ENCODE measurements at regions not wholly inside any gene's neighbourhood (a gene's known extent, or its start where the extent isn't known, plus 50 kb on each side); places are given as distances from the start of the nearest gene placed in this dataset.

- no peak overlapping the region for H3K27ac ChIP-seq (ENCODE audit: low read depth, low read length, poor library complexity, severe bottlenecking)
- H3K4me3 ChIP-seq (ENCODE audit: low read depth, low read length, poor library complexity, severe bottlenecking): no peak overlapping the region
- CTCF ChIA-PET: interaction anchor here (0.6 to 5.3 kb wide), 3 partner anchors 130 to 297 kb away, joined by 13 to 135 read pairs (median 24); no protein-coding TSS in a partner anchor
- peaks cover 1% of the 10 kb centered on the region for H3K4me1 ChIP-seq (ENCODE audit: insufficient read depth, low read length, poor library complexity, severe bottlenecking)
- intact Hi-C loops (cut with micrococcal nuclease; ENCODE audit: unreplicated experiment): loop anchor here (5.0 kb wide), 1 partner anchor 497 kb away; no protein-coding TSS in a partner anchor
- DNase-seq (ENCODE audit: low spot score): no peak
- POLR2A ChIA-PET (ENCODE audit: low non-redundant PET): no interaction called here
- TF ChIP-seq CTCF (conservative IDR thresholded peaks at IDR 0.05; ENCODE audit: low read depth, low read length) (no peak), EZH2 (IDR thresholded peaks at IDR 0.05; ENCODE audit: borderline replicate concordance, low read depth, low read length, poor library complexity, severe bottlenecking) (no peak)
- no peaks in the 10 kb centered on the region for H3K27me3 ChIP-seq (replicated peaks; ENCODE audit: insufficient read depth, low read depth, low read length, poor library complexity)
- no peaks in the 10 kb centered on the region for H3K9me3 ChIP-seq (ENCODE audit: low read depth, low read length, poor library complexity, severe bottlenecking)
- H3K36me3 ChIP-seq (ENCODE audit: insufficient read depth, low read length, poor library complexity, severe bottlenecking): no peaks in the 10 kb centered on the region
- no TSS peak for BruUV-seq (replicated peaks)
Observed at GRCh38 chr1:43074709-43075108, 97.4 kb downstream of the EBNA1BP2 start.

GRCh38 chr1:43074244-43074643 is 97.8 kb downstream of the EBNA1BP2 start:
- no peaks in the 10 kb centered on the region for H3K9me3 ChIP-seq (ENCODE audit: low read depth, low read length, poor library complexity, severe bottlenecking)
- no peaks in the 10 kb centered on the region for H3K36me3 ChIP-seq (ENCODE audit: insufficient read depth, low read length, poor library complexity, severe bottlenecking)
- no TSS peak for BruUV-seq (replicated peaks)
- CTCF ChIA-PET: interaction anchor here (0.6 to 5.3 kb wide), 21 partner anchors 10 to 1119 kb away, joined by 3 to 135 read pairs (median 4); partner anchors contain the start of genes C1orf50, P3H1 and ZNF691
- no peak overlapping the region for H3K27ac ChIP-seq (ENCODE audit: low read depth, low read length, poor library complexity, severe bottlenecking)
- intact Hi-C loops (cut with micrococcal nuclease; ENCODE audit: unreplicated experiment): loop anchor here (5.0 kb wide), 1 partner anchor 497 kb away; no protein-coding TSS in a partner anchor
- TF ChIP-seq EZH2 (IDR thresholded peaks at IDR 0.05; ENCODE audit: borderline replicate concordance, low read depth, low read length, poor library complexity, severe bottlenecking): no peak
- TF ChIP-seq CTCF (conservative IDR thresholded peaks at IDR 0.05; ENCODE audit: low read depth, low read length): peak; percentile 26; the same call in 1 of the 2 replicates
- peaks cover 6% of the 10 kb centered on the region for H3K4me1 ChIP-seq (ENCODE audit: insufficient read depth, low read length, poor library complexity, severe bottlenecking)
- POLR2A ChIA-PET (ENCODE audit: low non-redundant PET): interaction anchor here (0.6 kb wide), 1 partner anchor 36 kb away, joined by 3 read pairs; no protein-coding TSS in a partner anchor
- H3K27me3 ChIP-seq (replicated peaks; ENCODE audit: insufficient read depth, low read depth, low read length, poor library complexity): no peaks in the 10 kb centered on the region
- peak; percentile 17 for DNase-seq (ENCODE audit: low spot score)
- no peak overlapping the region for H3K4me3 ChIP-seq (ENCODE audit: low read depth, low read length, poor library complexity, severe bottlenecking)

GRCh38 chr1:43073490-43074230 is 98.4 kb downstream of the EBNA1BP2 start:
- DNase-seq (ENCODE audit: low spot score): peak; percentile 84
- CTCF ChIA-PET: interaction anchor here (0.5 to 5.3 kb wide), 23 partner anchors 10 to 1591 kb away, joined by 3 to 135 read pairs (median 4); partner anchors contain the start of genes C1orf50, P3H1 and ZNF691
- intact Hi-C loops (cut with micrococcal nuclease; ENCODE audit: unreplicated experiment): loop anchor here (1.0 to 5.0 kb wide), 4 partner anchors 142 to 496 kb away; no protein-coding TSS in a partner anchor
- Histone ChIP-seq H3K4me3 (ENCODE audit: low read depth, low read length, poor library complexity, severe bottlenecking) (no peak overlapping the region), H3K36me3 (ENCODE audit: insufficient read depth, low read length, poor library complexity, severe bottlenecking) (no peaks in the 10 kb centered on the region), H3K27me3 (replicated peaks; ENCODE audit: insufficient read depth, low read depth, low read length, poor library complexity) (no peaks in the 10 kb centered on the region), H3K4me1 (ENCODE audit: insufficient read depth, low read length, poor library complexity, severe bottlenecking) (peaks cover 12% of the 10 kb centered on the region), H3K9me3 (ENCODE audit: low read depth, low read length, poor library complexity, severe bottlenecking) (no peaks in the 10 kb centered on the region), H3K27ac (ENCODE audit: low read depth, low read length, poor library complexity, severe bottlenecking) (no peak overlapping the region)
- TF ChIP-seq CTCF (conservative IDR thresholded peaks at IDR 0.05; ENCODE audit: low read depth, low read length) (peak; percentile 87), EZH2 (IDR thresholded peaks at IDR 0.05; ENCODE audit: borderline replicate concordance, low read depth, low read length, poor library complexity, severe bottlenecking) (no peak)
- no TSS peak for BruUV-seq (replicated peaks)
- POLR2A ChIA-PET (ENCODE audit: low non-redundant PET): interaction anchor here (0.6 kb wide), 1 partner anchor 35 kb away, joined by 3 read pairs; no protein-coding TSS in a partner anchor
